ENCODE measurements at regions not wholly inside any gene's neighbourhood (a gene's known extent, or its start where the extent isn't known, plus 50 kb on each side); places are given as distances from the start of the nearest gene placed in this dataset.
"Not testable (repeated sequence)": the region's sequence is repeated elsewhere in the genome, so short reads cannot be mapped to it uniquely, and the experiment has no call there.

- TF ChIP-seq, protein P1, sequence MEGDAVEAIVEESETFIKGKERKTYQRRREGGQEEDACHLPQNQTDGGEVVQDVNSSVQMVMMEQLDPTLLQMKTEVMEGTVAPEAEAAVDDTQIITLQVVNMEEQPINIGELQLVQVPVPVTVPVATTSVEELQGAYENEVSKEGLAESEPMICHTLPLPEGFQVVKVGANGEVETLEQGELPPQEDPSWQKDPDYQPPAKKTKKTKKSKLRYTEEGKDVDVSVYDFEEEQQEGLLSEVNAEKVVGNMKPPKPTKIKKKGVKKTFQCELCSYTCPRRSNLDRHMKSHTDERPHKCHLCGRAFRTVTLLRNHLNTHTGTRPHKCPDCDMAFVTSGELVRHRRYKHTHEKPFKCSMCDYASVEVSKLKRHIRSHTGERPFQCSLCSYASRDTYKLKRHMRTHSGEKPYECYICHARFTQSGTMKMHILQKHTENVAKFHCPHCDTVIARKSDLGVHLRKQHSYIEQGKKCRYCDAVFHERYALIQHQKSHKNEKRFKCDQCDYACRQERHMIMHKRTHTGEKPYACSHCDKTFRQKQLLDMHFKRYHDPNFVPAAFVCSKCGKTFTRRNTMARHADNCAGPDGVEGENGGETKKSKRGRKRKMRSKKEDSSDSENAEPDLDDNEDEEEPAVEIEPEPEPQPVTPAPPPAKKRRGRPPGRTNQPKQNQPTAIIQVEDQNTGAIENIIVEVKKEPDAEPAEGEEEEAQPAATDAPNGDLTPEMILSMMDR (IDR thresholded peaks at IDR 0.05): not testable (repeated sequence)
- TF ChIP-seq POLR2A (IDR thresholded peaks at IDR 0.05): not testable (repeated sequence)
Measured at GRCh38 chr12:22826446-22826981, 201.5 kb downstream of the ETNK1 start.

Measured in lower leg skin (tissue), 3 donors.